PC-9 (cell line): ENCODE measurements at regions not wholly inside any gene's neighbourhood (a gene's known extent, or its start where the extent isn't known, plus 50 kb on each side); places are given as distances from the start of the nearest gene placed in this dataset.

ENCODE experiments used
- BruUV-seq: library from RNA; stranded (reverse); fragments of 400-500 nt; replicated peaks from 2 replicates; lab custom pipeline; 2021; lab: Mats Ljungman, UMichigan
- CTCF ChIA-PET: fragments of 300-600 bp; sonication (Branson Sonifier 250); formaldehyde crosslinking; loops from one replicate; lab custom pipeline; 2022; ENCODE audit warnings: antibody characterized with exemption; lab: Charles Lee
- POLR2A ChIA-PET: fragments of 300-600 bp; sonication (Branson Sonifier 250); formaldehyde crosslinking; loops from one replicate; lab custom pipeline; 2022; ENCODE audit warnings: antibody characterized with exemption; ENCODE audit not compliant: unreplicated experiment; lab: Charles Lee
- DNase-seq, 2 experiments: peaks; one replicate each; pipeline versions ENCODE4 v3.0.0 to v3.0.0-alpha.2; 2015 to 2022; ENCODE audit warnings: mixed read lengths in 1 of 2
- H2AFZ ChIP-seq: fragments of 200-600 bp; sonication (generic); 2 replicates; pipeline ENCODE4 v1.8.1; 2017; ENCODE audit warnings: antibody characterized with exemption
- H3F3A ChIP-seq: fragments of 200-600 bp; sonication (generic); 2 replicates; pipeline ENCODE4 v1.8.1; 2017; ENCODE audit warnings: antibody characterized with exemption, mild to moderate bottlenecking, low read depth; ENCODE audit not compliant: insufficient read depth
- H3K27ac ChIP-seq: fragments of 200-600 bp; sonication (generic); 2 replicates; pipeline ENCODE4 v1.6.1; 2016; ENCODE audit warnings: mixed run types
- H3K27me3 ChIP-seq: fragments of 200-600 bp; sonication (generic); 2 replicates; pipeline ENCODE4 v1.6.1; 2016; ENCODE audit warnings: low read depth, mixed run types; ENCODE audit not compliant: insufficient read depth
- H3K36me3 ChIP-seq: fragments of 200-600 bp; sonication (generic); 2 replicates; pipeline ENCODE4 v1.6.1; 2016; ENCODE audit warnings: low read depth, mixed run types
- H3K4me1 ChIP-seq: fragments of 200-600 bp; sonication (generic); replicated peaks from 2 replicates; pipeline ENCODE4 v1.6.1; 2016; ENCODE audit warnings: mixed run types; ENCODE audit not compliant: insufficient read depth
- H3K4me2 ChIP-seq: fragments of 200-600 bp; sonication (generic); 2 replicates; pipeline ENCODE4 v1.6.1; 2017; ENCODE audit warnings: mixed run types
- H3K4me3 ChIP-seq: fragments of 200-600 bp; sonication (generic); 2 replicates; pipeline ENCODE4 v1.6.1; 2016; ENCODE audit warnings: mixed run types
- H3K79me2 ChIP-seq: fragments of 200-600 bp; sonication (generic); 2 replicates; pipeline ENCODE4 v1.6.1; 2017; ENCODE audit warnings: low read depth, mixed run types
- H3K9me2 ChIP-seq: fragments of 200-600 bp; sonication (generic); 2 replicates; pipeline ENCODE4 v1.8.1; 2017; ENCODE audit warnings: mild to moderate bottlenecking; ENCODE audit not compliant: insufficient read depth
- H3K9me3 ChIP-seq: fragments of 200-600 bp; sonication (generic); 2 replicates; pipeline ENCODE4 v1.8.1; 2016; ENCODE audit warnings: low read depth; ENCODE audit not compliant: insufficient read depth
- H4K20me1 ChIP-seq: fragments of 200-600 bp; sonication (generic); 2 replicates; pipeline ENCODE4 v1.8.1; 2017; ENCODE audit not compliant: insufficient read depth
- EZH2 ChIP-seq: fragments of 200-600 bp; sonication (generic); IDR thresholded peaks from 2 replicates; pipeline ENCODE4 v1.8.0; 2017; ENCODE audit warnings: antibody characterized with exemption, low read depth
- intact Hi-C: fragments of 100-400 bp; cut with micrococcal nuclease; formaldehyde crosslinking; loops from one replicate; pipeline ENCODE4 v1.10.0; 2022; ENCODE audit not compliant: unreplicated experiment
- TF ChIP-seq, protein P1 (sequence below): fragments of 200-600 bp; sonication (generic); conservative IDR thresholded peaks from 2 replicates; pipeline ENCODE4 v1.6.1; 2017; ENCODE audit warnings: mixed run types, antibody characterized with exemption, mild to moderate bottlenecking, moderate library complexity

DNA sequence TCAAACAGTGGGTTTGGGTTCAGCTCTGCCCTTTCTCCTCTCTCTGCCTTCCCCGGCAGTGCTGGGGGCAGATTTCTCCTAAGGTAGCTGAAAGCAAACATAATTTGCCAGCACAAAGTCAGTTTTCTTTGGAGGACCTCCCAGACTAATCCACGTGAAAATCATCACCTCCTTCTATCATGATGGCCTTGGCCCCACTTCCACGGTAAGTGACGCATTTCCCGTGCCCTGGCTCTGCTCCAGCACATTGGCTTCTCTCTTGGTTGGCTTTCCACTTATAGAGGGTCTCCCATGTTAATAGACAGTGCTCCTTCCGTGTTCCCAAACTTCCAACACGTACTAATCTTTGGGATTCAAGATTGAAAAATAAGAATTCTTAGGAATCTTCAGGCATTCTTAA, 74.1 kb upstream of the TRIO start:
- no TSS peak for BruUV-seq
- TF ChIP-seq, protein P1, sequence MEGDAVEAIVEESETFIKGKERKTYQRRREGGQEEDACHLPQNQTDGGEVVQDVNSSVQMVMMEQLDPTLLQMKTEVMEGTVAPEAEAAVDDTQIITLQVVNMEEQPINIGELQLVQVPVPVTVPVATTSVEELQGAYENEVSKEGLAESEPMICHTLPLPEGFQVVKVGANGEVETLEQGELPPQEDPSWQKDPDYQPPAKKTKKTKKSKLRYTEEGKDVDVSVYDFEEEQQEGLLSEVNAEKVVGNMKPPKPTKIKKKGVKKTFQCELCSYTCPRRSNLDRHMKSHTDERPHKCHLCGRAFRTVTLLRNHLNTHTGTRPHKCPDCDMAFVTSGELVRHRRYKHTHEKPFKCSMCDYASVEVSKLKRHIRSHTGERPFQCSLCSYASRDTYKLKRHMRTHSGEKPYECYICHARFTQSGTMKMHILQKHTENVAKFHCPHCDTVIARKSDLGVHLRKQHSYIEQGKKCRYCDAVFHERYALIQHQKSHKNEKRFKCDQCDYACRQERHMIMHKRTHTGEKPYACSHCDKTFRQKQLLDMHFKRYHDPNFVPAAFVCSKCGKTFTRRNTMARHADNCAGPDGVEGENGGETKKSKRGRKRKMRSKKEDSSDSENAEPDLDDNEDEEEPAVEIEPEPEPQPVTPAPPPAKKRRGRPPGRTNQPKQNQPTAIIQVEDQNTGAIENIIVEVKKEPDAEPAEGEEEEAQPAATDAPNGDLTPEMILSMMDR, result no peak
- no peak for TF ChIP-seq EZH2
- intact Hi-C loops, result no loop called here
- Histone ChIP-seq H3K9me3 (no peaks in the 10 kb centered on the region), H2AFZ (no peak overlapping the region), H3K79me2 (no peaks in the 10 kb centered on the region), H3K4me1 (no peaks in the 10 kb centered on the region), H3K4me2 (no peak overlapping the region), H3K4me3 (no peak overlapping the region), H3K9me2 (no peaks in the 10 kb centered on the region; the same call in 1 of the 2 replicates), H4K20me1 (no peaks in the 10 kb centered on the region), H3K27me3 (no peaks in the 10 kb centered on the region), H3F3A (no peaks in the 10 kb centered on the region), H3K36me3 (no peaks in the 10 kb centered on the region), H3K27ac (no peak overlapping the region)
- ChIA-PET POLR2A (no interaction called here), CTCF (no interaction called here)
- DNase-seq, result no peak

DNA sequence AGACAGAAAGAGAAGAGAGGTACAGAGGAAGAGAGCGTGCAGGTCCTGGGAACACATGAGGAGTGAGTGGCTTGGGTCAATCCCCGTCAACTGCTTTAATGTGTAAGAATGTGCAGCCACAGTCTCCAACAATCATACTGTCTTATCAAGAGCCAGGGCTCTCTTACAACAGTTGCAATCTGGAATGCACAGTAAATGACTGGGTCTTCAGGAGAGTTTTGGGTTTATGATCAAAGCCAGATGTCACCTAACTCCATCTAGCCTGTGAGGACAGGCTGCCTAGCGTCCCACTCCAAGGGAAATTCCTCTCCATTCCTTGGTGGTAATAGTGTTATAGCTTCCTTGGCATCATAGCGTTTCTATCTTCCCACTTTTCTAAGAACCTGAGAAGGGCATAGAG, 75.0 kb upstream of the TRIO start:
- CTCF ChIA-PET, result no interaction called here
- intact Hi-C loops, result no loop called here
- BruUV-seq, result no TSS peak

DNA sequence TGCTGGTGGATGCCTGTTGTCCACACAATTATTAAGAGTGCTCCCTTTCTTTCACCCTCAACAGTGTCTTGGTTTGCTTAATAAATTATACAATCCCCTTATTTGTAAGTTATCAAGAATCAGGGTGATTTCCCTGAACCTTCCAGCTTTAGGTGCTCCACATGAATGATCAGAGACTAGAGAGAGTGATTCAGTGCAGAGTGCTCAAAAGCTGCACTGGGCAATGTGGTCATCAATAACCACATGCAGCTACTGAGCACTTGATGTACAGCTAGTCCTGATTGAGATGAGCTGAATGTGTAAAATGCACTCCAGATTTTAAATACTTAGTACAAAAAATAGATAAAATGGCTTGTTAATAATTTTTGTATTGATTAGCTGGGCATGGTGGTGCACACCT, 76.8 kb upstream of the TRIO start:
- H4K20me1 ChIP-seq, result no peaks in the 10 kb centered on the region
- POLR2A ChIA-PET, result no interaction called here

More for the DNA sequence above, 75.0 kb upstream of the TRIO start:
- H3K4me3 ChIP-seq, result no peak overlapping the region
- H3K9me2 ChIP-seq, result no peaks in the 10 kb centered on the region; the same call in 1 of the 2 replicates
- TF ChIP-seq, protein P1, result no peak
- no peak for TF ChIP-seq EZH2
- no peaks in the 10 kb centered on the region for H3K9me3 ChIP-seq
- no peaks in the 10 kb centered on the region for H3K79me2 ChIP-seq
- no peaks in the 10 kb centered on the region for H3F3A ChIP-seq
- H3K4me1 ChIP-seq, result no peaks in the 10 kb centered on the region
- no peak overlapping the region for H2AFZ ChIP-seq
- no peaks in the 10 kb centered on the region for H3K36me3 ChIP-seq
- POLR2A ChIA-PET, result interaction anchor here (0.6 kb wide), 1 partner anchor 49 kb away, joined by 4 read pairs; no protein-coding TSS in a partner anchor
- H3K27me3 ChIP-seq, result no peaks in the 10 kb centered on the region
- no peak overlapping the region for H3K27ac ChIP-seq
- H3K4me2 ChIP-seq, result no peak overlapping the region
- DNase-seq, result no peak
- H4K20me1 ChIP-seq, result no peaks in the 10 kb centered on the region

More for the DNA sequence above, 76.8 kb upstream of the TRIO start:
- DNase-seq, result no peak
- TF ChIP-seq, protein P1, result no peak
- TF ChIP-seq EZH2, result no peak
- H3K4me2 ChIP-seq, result no peak overlapping the region
- H3K27ac ChIP-seq, result no peak overlapping the region
- intact Hi-C loops, result no loop called here
- no peak overlapping the region for H3K4me3 ChIP-seq
- CTCF ChIA-PET, result no interaction called here
- H3K27me3 ChIP-seq, result no peaks in the 10 kb centered on the region
- BruUV-seq, result no TSS peak
- no peaks in the 10 kb centered on the region for H3K36me3 ChIP-seq
- no peaks in the 10 kb centered on the region for H3K4me1 ChIP-seq
- no peaks in the 10 kb centered on the region for H3K9me3 ChIP-seq
- H3K9me2 ChIP-seq, result no peaks in the 10 kb centered on the region; the same call in 1 of the 2 replicates
- H2AFZ ChIP-seq, result no peak overlapping the region
- H3K79me2 ChIP-seq, result no peaks in the 10 kb centered on the region
- H3F3A ChIP-seq, result no peaks in the 10 kb centered on the region
